Erythroblast (primary cell): ENCODE measurements at regions not wholly inside any gene's neighbourhood (a gene's known extent, or its start where the extent isn't known, plus 50 kb on each side); places are given as distances from the start of the nearest gene placed in this dataset.
"Not testable (repeated sequence)": the region's sequence is repeated elsewhere in the genome, so short reads cannot be mapped to it uniquely, and the experiment has no call there.

Experiments
- DNase-seq, 2 experiments: peaks; one replicate each; lab custom pipeline; 2025; lab: John Stamatoyannopoulos, UW
- GATA1 ChIP-seq: IDR thresholded peaks from 2 replicates; pipeline ENCODE4 v1.6.1; 2011; ENCODE audit warnings: low read depth, mild to moderate bottlenecking, control low read depth, low read length, moderate library complexity
- POLR2A ChIP-seq: IDR thresholded peaks from 2 replicates; pipeline ENCODE4 v1.6.1; 2011; ENCODE audit warnings: mild to moderate bottlenecking, low read length

GRCh38 chr5:10036136-10036815 is 213.4 kb downstream of the ATPSCKMT start:
- no peak for DNase-seq
- TF ChIP-seq POLR2A (no peak), GATA1 (no peak)

DNA sequence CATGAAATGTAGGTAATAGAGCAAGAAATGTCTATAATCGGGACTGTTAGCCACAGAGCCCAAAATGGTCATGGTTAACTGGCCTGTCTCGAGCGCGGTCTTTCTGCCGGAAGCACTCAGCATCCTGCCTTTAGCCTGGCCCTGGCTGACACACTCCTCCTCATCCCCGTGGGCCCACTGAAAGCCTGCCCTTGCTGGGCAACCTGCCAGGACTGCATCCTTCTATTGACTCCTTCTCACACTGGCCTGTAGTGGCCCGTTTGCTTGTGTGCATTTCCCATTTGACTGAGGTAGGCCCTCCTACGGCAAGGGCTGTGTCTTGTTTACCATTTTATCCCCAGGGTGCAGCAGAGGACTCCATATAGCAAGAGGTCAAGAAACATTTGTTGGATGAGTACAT is 215.7 kb downstream of the ATPSCKMT start:
- no peak for DNase-seq
- TF ChIP-seq GATA1 (no peak), POLR2A (no peak)

- no peak for DNase-seq
- TF ChIP-seq POLR2A (no peak), GATA1 (no peak)
Observed at GRCh38 chr5:10031817-10032216, 217.9 kb downstream of the ATPSCKMT start.

DNA sequence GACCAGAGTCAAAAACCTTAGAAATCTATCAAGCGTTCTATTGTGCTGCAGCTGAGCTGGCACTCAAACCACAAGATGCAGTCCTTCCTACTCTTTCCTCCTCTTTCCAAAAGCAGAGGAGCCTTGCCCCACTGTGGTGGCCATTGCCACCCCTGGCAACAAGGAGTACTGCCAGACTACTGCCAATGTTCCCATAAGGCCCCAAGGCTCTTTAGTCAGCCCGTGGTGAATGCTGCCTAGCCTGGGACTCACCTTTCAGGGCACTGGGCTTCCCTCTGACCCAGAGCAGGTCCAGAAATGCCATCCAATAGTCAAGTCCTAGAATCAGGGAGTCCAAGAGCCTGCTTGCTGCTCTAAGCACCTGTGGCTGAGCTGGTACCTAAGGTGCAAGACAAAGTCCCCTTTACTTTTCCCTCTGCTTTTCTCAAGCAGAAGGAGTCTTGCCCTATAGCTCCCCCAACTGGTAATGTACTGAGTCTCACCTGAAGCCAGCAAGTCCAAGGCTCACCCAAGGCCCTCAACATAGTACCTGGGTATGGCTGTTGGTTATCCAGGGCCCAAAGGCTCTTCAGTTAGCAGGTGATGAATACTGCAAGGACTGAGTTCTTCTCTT is 219.4 kb downstream of the ATPSCKMT start:
- TF ChIP-seq POLR2A = no peak
- no peak for TF ChIP-seq GATA1
- DNase-seq = peak in 1 of 2 experiments; percentile 15

GRCh38 chr5:10023494-10023893 is 226.2 kb downstream of the ATPSCKMT start:
- no peak for DNase-seq
- TF ChIP-seq POLR2A (no peak), GATA1 (no peak)

DNA sequence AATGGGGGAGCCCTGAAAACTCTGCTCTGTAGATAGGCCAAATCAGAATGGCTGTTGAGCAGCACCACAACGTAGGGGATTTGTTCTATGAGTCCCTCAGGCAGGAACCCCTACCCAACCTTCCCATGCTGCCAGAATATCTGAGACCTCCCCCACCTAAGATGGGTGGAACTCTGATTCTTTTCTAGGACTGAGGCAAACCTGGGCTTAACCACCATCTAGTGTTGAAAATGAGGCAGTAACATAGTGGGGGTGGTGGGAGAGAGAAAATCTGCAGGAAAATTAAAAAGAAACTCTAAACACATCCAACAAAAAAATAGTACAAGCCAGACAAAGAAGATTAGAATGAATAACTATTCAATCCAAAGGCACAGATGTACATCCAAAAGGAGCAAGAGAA is 228.4 kb downstream of the ATPSCKMT start:
- no peak for TF ChIP-seq POLR2A
- no peak for TF ChIP-seq GATA1
- no peak for DNase-seq

GRCh38 chr5:10019236-10019635 is 230.5 kb downstream of the ATPSCKMT start:
- no peak for DNase-seq
- TF ChIP-seq POLR2A (no peak), GATA1 (no peak)

- DNase-seq = no peak
- no peak for TF ChIP-seq POLR2A
- TF ChIP-seq GATA1 = no peak
Observed at GRCh38 chr5:10018201-10019069, 231.3 kb downstream of the ATPSCKMT start.

DNA sequence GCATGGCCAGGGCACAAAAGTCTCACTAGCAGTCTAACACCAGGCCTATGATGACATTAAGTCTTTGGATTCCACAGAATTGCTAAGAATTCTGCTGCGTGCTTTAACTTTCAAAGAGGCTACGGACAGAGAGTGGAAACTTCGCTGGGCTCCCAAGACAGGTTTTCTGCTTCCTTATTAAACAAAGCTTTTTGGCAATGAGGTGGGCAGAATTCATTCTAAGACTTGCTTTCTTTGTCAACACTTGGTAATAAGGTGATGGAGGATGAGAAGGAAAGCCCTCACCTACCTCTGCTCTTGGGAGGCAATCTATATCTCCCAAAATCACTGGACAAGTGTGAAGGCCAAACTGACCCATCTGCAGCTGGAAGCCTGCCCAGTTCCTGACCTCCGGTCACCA is 231.9 kb downstream of the ATPSCKMT start:
- no peak for TF ChIP-seq POLR2A
- no peak for TF ChIP-seq GATA1
- no peak for DNase-seq

DNA sequence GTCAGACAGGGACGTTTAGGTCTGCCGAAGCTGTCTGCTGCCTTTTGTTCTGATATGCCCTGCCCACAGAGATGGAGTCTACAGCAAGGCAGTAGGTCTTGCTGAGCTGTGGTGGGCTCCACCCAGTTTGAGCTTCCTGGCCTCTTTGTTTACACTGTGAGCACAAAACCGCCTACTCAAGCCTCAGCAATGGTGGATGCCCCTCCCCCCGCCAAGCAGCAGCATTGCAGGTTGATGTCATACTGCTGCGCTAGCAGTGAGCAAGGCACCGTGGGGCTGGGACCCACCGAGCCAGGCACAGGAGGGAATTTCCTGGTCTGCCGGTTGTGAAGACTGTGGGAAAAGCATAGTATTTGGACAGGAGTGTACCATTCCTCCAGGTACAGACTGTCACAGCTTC is 233.1 kb downstream of the ATPSCKMT start:
- not testable (repeated sequence) for DNase-seq

DNA sequence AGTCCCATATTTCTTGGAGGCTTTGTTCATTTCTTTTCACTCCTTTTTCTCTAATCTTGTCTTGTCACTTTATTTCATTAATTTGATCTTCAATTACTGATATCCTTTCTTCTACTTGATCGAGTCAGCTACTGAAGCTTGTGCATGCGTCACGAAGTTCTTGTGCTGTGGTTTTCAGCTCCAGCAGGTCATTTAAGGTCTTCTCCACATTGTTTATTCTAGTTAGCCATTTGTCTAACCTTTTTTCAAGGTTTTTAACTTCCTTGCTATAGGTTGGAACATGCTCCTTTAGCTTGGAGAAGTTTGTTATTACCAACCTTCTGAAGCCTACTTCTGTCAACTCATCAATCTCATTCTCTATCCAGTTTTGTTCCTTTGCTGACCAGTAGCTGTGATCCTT is 234.0 kb downstream of the ATPSCKMT start:
- not testable (repeated sequence) for DNase-seq

DNA sequence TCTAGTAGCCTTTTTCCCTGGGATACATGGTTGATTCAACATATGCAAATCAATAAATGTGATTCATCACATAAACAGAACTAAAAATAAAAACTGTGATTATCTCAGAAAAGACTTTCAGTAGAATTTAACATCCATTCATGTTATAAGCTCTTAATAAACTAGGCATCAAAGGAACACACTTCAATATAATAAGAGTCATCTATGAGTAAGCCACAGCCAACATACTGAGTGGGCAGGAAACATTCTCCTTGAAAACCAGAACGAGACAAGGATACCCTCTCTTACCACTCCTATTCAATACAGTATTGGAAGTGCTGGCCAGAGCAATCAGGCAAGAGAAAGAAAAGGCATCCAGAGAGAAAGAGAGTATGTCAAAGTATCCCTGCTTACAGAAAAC is 239.9 kb downstream of the ATPSCKMT start:
- TF ChIP-seq POLR2A = no peak
- no peak for TF ChIP-seq GATA1
- DNase-seq = no peak

DNA sequence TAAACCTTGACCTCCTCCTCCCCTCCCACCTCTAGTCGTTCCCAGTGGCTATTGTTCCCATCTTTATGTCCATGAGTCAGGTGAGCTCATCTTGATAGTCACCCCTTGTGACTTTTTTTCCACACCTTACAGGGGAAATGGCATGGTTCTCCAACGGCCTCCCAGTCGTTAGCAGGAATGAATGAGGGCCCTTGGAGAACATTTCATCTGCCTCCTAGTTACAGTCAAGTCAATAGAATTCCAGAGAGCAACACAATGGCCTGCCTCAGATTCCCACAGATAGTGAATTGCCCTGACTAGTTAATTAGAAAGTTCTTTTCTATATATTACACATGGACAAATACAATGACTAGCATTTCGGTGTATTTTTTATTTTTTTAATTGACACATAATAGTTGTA is 262.6 kb downstream of the ATPSCKMT start:
- DNase-seq = no peak
- no peak for TF ChIP-seq POLR2A
- TF ChIP-seq GATA1 = no peak

DNA sequence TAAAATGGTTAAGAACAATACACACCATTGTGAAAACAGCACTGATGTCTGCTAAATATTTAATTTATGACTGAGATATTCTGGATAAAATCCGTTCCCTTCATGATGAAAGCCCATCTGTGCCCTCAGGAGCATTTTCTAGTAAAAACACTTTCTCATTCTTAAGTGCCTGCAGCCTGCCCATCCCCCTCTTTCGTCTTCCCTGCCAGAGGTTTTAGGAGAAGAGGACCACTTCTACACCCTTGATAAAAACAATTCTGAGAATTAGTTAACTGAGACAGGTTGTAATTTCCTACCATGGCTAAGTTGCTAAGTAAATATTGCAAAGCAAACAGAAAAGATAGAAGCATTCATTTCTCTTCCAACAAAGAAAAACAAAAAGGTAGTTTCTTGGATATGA is 272.6 kb downstream of the ATPSCKMT start:
- TF ChIP-seq GATA1 (no peak), POLR2A (no peak)
- no peak for DNase-seq

DNA sequence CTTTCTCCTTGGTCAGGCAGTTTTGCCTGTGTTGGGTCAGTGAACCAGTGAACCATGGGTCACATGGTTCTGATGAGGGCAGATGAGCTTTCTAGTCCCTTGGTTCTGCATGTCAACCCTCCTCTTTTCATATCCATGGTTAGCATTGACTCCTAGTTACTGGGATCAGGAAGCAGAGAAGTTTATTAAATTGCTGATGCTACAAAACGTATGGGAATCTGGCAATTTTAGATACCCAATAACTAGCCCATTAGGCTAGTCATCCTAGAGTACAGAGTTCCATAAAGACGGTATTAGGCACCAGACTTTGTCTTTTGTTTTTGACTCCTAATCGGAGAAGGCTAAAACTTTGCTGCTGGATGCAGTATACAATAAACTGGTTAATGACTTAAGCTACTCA is 273.1 kb downstream of the ATPSCKMT start:
- DNase-seq = no peak
- TF ChIP-seq GATA1 (no peak), POLR2A (no peak)
